ENCODE measurements at regions not wholly inside any gene's neighbourhood (a gene's known extent, or its start where the extent isn't known, plus 50 kb on each side); places are given as distances from the start of the nearest gene placed in this dataset.
"Not testable (repeated sequence)": the region's sequence is repeated elsewhere in the genome, so short reads cannot be mapped to it uniquely, and the experiment has no call there.

DNA sequence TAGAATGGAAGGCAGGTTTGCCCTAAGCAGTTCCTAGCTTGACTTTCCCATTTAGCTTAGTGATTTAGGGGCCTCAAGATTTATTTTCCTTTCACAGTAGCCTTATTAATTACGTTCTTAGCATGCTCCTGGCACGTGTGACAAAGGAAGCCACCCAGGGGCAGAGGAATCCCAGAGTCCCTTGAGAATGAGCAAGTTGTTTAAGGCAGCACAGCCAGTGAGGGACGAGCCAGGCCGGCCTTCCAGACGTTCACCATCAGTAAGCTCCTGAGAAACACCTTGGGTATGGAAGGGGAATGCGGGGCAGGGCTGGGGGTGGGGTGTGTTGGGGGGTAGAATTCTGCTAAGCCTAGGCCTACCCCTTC is 76.3 kb downstream of the SOWAHC start:
- Histone ChIP-seq H3K27me3 (no peaks in the 10 kb centered on the region), H3K27ac (peak overlapping the region; percentile 92 to 97 (median 95)), H3K4me3 (no peak overlapping the region), H3K9me3 (no peaks in the 10 kb centered on the region), H3K36me3 (no peaks in the 10 kb centered on the region), H3K4me1 (peaks cover 59 to 86% (median 63%) of the 10 kb centered on the region in 4 donors)
- in situ Hi-C loops (cut with MboI; ENCODE audit: low pct_ligation_motif_present in 1 of 4, low pct_unique_long_range_greater_than_20kb in 1 of 4, low sequenced_read_pairs in 3 of 4): no loop called here
- 19 to 21% methylated on average over 2 to 6 of the region's 6 CpGs for WGBS, 2 donors (ENCODE audit: low coverage in 1 of 2)
- intact Hi-C loops (cut with DNase I; ENCODE audit: low total_unique reads): loop anchor here (5.0 kb wide), 1 partner anchor 78 kb away; the partner anchor contains the start of genes SEPTIN10 and SOWAHC
- TF ChIP-seq POLR2A (IDR thresholded peaks at IDR 0.05): no peak
- TF ChIP-seq EP300 (IDR thresholded peaks at IDR 0.05; ENCODE audit: low read depth): no peak
- no peak for DNase-seq

DNA sequence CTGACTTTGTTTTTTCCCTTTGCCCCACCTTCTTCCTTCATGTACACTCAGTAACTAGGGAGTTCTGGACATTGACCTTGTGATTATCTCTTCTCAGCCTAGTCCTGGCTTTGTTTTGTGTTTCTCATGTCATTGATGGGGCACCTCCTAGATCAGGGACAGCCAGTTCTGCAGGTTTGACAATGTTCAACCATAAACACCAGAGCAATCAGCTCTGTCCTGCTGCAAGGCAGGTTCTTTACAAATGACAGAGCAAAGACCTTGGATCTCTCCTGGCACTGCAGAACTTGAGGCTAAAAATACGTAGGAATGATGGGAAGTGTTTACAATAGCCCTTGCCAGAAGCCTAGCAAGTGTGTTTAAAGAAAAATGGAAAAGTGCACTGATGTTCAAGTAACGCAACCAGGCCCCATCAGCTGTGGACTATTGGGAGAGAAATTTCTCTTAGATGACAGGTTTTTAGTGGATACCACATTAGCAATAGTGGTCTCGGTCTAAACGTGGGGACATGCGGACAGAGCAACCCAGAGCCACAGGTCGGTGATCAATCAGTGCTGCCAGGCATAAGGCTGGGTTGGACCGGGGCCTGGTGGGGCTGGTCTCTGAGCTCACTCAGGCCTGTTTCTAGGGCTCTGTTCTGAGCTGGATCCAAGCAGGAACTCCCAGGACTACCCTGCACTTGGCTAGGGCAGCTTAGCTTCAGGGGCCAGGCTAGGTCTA is 76.8 kb downstream of the SOWAHC start:
- Histone ChIP-seq H3K9me3 (no peaks in the 10 kb centered on the region), H3K4me1 (peaks cover 59 to 86% (median 60%) of the 10 kb centered on the region in 4 donors), H3K27me3 (no peaks in the 10 kb centered on the region), H3K36me3 (no peaks in the 10 kb centered on the region), H3K27ac (peak overlapping the region; percentile 92 to 97 (median 95)), H3K4me3 (no peak overlapping the region)
- in situ Hi-C loops (cut with MboI; ENCODE audit: low pct_ligation_motif_present in 1 of 4, low pct_unique_long_range_greater_than_20kb in 1 of 4, low sequenced_read_pairs in 3 of 4): no loop called here
- DNase-seq: peak; percentile 84
- TF ChIP-seq POLR2A (IDR thresholded peaks at IDR 0.05) (peak; percentile 80), POLR2AphosphoS5 (IDR thresholded peaks at IDR 0.05) (peak; percentile 79 to 93 (median 92)), EP300 (IDR thresholded peaks at IDR 0.05; ENCODE audit: low read depth) (peak; percentile 92)
- TF ChIP-seq, protein P1, sequence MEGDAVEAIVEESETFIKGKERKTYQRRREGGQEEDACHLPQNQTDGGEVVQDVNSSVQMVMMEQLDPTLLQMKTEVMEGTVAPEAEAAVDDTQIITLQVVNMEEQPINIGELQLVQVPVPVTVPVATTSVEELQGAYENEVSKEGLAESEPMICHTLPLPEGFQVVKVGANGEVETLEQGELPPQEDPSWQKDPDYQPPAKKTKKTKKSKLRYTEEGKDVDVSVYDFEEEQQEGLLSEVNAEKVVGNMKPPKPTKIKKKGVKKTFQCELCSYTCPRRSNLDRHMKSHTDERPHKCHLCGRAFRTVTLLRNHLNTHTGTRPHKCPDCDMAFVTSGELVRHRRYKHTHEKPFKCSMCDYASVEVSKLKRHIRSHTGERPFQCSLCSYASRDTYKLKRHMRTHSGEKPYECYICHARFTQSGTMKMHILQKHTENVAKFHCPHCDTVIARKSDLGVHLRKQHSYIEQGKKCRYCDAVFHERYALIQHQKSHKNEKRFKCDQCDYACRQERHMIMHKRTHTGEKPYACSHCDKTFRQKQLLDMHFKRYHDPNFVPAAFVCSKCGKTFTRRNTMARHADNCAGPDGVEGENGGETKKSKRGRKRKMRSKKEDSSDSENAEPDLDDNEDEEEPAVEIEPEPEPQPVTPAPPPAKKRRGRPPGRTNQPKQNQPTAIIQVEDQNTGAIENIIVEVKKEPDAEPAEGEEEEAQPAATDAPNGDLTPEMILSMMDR (IDR thresholded peaks at IDR 0.05): no peak
- intact Hi-C loops (cut with DNase I; ENCODE audit: low total_unique reads): loop anchor here (5.0 kb wide), 1 partner anchor 79 kb away; the partner anchor contains the start of genes SEPTIN10 and SOWAHC
- 6 to 22% methylated on average over 6 to 7 of the region's 7 CpGs for WGBS, 2 donors (ENCODE audit: low coverage in 1 of 2)

GRCh38 chr2:109692013-109692743 is 78.0 kb downstream of the SOWAHC start:
- Histone ChIP-seq H3K27ac (peak overlapping the region; percentile 92 to 97 (median 95)), H3K36me3 (no peaks in the 10 kb centered on the region), H3K4me1 (peaks cover 47 to 75% (median 57%) of the 10 kb centered on the region in 4 donors), H3K9me3 (no peaks in the 10 kb centered on the region), H3K4me3 (no peak overlapping the region), H3K27me3 (no peaks in the 10 kb centered on the region)
- 35 to 42% methylated on average over 9 to 15 of the region's 15 CpGs for WGBS, 2 donors (ENCODE audit: low coverage in 1 of 2)
- in situ Hi-C loops (cut with MboI; ENCODE audit: low pct_ligation_motif_present in 1 of 4, low pct_unique_long_range_greater_than_20kb in 1 of 4, low sequenced_read_pairs in 3 of 4): no loop called here
- intact Hi-C loops (cut with DNase I; ENCODE audit: low total_unique reads): loop anchor here (5.0 kb wide), 1 partner anchor 80 kb away; the partner anchor contains the start of genes SEPTIN10 and SOWAHC
- peak; percentile 38 for DNase-seq
- TF ChIP-seq POLR2A (IDR thresholded peaks at IDR 0.05) (peak; percentile 34), EP300 (IDR thresholded peaks at IDR 0.05; ENCODE audit: low read depth) (no peak), POLR2AphosphoS5 (IDR thresholded peaks at IDR 0.05) (peak in 2 of 3 donors; percentile 6 to 26)

DNA sequence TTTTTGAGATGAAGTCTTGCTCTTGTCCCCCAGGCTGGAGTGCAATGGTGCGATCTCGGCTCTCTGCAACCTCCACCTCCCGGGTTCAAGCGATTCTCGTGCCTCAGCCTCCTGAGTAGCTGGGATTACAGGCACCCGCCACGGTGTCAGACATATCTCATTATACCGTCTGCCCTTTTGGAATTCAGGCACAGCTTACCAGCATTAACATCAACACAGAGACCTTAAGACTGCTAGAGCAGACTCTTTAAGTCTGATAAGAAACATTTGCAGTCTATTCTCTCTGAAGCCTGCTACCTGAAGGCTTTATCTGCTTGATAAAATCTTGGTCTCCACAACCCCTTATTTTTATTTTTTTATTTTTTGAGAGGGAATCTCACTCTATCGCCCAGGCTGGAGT is 78.7 kb downstream of the SOWAHC start:
- in situ Hi-C loops (cut with MboI; ENCODE audit: low pct_ligation_motif_present in 1 of 4, low pct_unique_long_range_greater_than_20kb in 1 of 4, low sequenced_read_pairs in 3 of 4); H3K9me3 ChIP-seq; H3K4me3 ChIP-seq; H3K36me3 ChIP-seq; DNase-seq; H3K27me3 ChIP-seq: not testable (repeated sequence)
- H3K4me1 ChIP-seq: peaks cover 47 to 77% (median 57%) of the 10 kb centered on the region in 4 donors
- WGBS, 2 donors (ENCODE audit: low coverage in 1 of 2): 50 to 54% methylated on average over 5 to 9 of the region's 9 CpGs
- intact Hi-C loops (cut with DNase I; ENCODE audit: low total_unique reads): loop anchor here (5.0 kb wide), 1 partner anchor 81 kb away; the partner anchor contains the start of genes SEPTIN10 and SOWAHC
- peak overlapping the region; percentile 92 to 97 (median 95) for H3K27ac ChIP-seq

DNA sequence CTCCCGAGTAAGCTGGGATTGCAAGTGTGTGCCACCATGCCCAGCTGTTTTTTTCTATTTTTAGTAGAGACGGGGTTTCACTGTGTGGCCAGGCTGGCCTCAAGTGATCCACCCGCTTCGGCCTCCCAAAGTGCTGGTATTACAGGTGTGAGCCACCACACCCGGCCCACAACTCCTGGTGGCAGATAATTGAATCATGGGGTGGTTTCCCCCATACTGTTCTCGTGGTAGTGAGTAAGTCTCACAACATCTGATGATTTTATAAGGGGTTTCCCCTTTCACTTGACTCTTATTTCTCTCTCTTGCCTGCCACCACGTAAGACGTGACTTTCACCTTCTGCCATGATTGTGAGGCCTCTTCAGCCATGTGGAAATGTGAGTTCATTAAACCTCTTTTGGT is 79.1 kb downstream of the SOWAHC start:
- H3K36me3 ChIP-seq; H3K4me3 ChIP-seq; H3K27me3 ChIP-seq; H3K9me3 ChIP-seq; in situ Hi-C loops (cut with MboI; ENCODE audit: low pct_ligation_motif_present in 1 of 4, low pct_unique_long_range_greater_than_20kb in 1 of 4, low sequenced_read_pairs in 3 of 4): not testable (repeated sequence)
- WGBS, 2 donors (ENCODE audit: low coverage in 1 of 2): 64 to 78% methylated on average over 6 to 8 of the region's 8 CpGs
- peak; percentile 12 for DNase-seq
- intact Hi-C loops (cut with DNase I; ENCODE audit: low total_unique reads): loop anchor here (5.0 kb wide), 1 partner anchor 81 kb away; the partner anchor contains the start of genes SEPTIN10 and SOWAHC
- Histone ChIP-seq H3K4me1 (peaks cover 47 to 82% (median 57%) of the 10 kb centered on the region in 4 donors), H3K27ac (peak overlapping the region; percentile 92 to 97 (median 95))

All from transverse colon (tissue), 4 donors.